ENCODE measurements at regions not wholly inside any gene's neighbourhood (a gene's known extent, or its start where the extent isn't known, plus 50 kb on each side); places are given as distances from the start of the nearest gene placed in this dataset.

GRCh38 chr5:22986281-22986680 is 133.1 kb upstream of the CDH12 start:
- no peak for DNase-seq

DNA sequence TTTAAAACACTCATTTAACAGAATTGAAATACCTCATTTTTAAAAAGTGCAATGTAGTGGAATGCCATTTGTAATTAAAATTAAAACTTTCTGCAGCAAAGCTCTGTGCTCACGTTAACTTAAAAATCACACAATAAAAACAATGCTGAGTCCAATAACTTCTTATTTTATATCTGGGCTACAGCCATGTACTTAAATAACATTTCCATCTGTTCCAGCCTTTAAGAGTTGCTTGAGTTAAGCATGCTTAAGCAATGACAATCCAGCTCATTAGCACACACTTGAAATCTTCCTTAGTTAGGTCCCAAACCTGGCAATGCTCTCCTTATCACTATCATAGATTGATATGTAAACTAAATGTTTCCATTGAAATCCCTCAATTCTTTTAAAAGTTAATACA is 132.3 kb upstream of the CDH12 start:
- no peak for DNase-seq

GRCh38 chr5:22970956-22971618 is 117.9 kb upstream of the CDH12 start:
- DNase-seq, result no peak

GRCh38 chr5:22970491-22970890 is 117.3 kb upstream of the CDH12 start:
- no peak for DNase-seq

GRCh38 chr5:22968386-22968785 is 115.2 kb upstream of the CDH12 start:
- DNase-seq, result no peak

DNA sequence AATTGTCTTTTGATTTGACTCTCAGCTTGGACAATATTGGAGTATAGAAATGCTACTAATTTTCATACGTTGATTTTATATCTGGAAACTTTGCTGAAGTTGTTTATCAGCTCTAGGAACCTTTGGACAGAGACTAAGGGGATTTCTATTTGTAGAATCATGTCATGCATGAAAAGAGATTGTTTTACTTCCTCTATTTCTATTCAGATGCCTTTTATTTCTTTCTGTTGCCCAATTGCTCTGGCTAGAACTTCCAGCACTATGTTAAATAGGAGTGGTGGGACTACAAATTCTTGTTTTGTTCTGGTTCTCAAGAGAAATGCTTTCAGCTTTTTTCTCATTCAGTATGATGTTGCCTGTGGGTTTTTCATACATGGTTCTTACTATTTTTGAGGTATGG is 112.8 kb upstream of the CDH12 start:
- DNase-seq, result no peak

DNA sequence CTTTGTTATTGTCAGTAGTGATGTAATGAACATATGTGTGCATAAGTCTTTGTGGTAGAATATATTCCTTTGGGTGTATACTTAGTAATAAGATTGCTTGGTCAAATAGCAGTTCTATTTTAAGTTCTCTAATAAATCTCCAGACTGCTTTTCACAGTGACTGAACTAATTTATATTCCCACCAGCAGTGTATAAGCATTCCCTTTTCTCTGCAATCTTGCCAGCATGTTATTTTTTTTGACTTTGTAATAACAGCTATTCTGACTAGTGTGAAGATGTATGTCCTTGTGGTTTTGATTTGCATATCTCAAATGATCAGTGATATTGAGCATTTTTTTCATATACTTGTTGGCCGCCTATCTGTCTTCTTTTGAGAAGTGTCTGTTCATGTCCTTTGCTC is 111.5 kb upstream of the CDH12 start:
- no peak for DNase-seq

GRCh38 chr5:22958462-22959262 is 105.5 kb upstream of the CDH12 start:
- no peak for DNase-seq

GRCh38 chr5:22947921-22948320 is 94.8 kb upstream of the CDH12 start:
- no peak for DNase-seq

DNA sequence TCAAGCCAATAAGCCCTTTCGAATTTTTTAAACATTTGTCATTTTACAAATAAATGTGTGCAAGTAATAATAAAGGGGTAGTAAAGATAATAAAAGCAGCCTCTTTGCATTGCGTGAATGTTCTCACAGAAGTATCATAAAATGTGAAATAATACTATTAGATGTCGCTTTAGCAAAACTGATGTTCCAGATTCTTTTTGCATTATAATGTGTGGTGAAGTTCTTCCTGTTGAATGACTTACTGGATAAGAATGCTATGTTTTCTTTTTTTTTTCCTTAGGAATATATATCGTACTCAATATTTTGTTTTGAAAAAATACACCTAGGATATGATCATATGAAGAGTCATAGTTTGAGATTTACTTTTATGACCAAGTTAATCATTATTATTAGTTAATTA is 85.2 kb upstream of the CDH12 start:
- DNase-seq, result no peak

- no peak for DNase-seq
Observed at GRCh38 chr5:22928821-22929482, 75.8 kb upstream of the CDH12 start.

DNA sequence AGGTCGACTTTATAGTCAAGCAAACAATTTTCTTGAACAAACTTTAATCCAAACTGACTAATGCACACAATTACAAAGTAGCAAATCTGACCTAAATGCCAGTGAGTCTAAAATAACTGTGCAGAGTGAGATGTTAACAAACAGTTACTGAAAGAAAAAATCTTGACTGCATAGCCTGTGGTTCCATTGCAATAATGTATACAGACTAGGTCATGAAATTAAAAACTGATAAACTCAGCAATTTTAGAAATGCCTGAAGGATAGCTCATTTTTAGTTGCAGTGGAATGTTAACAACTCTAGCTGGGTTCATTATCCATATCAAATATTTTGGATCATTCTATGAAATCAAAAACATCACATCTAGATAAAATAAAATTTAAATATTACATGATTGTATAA is 73.4 kb upstream of the CDH12 start:
- DNase-seq, result no peak

DNA sequence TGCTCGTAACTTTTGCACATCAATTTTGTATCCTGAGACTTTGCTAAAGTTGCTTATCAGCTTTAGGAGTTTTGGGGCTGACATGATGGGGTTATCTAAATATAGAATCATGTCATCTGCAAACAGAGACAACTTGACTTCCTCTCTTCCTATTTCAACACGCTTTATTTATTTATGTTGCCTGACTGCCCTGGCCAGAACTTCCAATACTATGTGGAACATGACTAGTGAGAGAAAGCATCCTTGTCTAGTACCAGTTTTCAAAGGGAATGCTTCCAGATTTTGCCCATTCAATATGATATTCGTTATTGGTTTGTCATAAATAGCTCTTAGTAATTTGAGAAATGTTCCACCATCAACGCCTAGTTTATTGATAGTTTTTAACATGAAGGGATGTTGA is 65.4 kb upstream of the CDH12 start:
- DNase-seq, result no peak

GRCh38 chr5:22916393-22916792 is 63.2 kb upstream of the CDH12 start:
- DNase-seq, result no peak

DNA sequence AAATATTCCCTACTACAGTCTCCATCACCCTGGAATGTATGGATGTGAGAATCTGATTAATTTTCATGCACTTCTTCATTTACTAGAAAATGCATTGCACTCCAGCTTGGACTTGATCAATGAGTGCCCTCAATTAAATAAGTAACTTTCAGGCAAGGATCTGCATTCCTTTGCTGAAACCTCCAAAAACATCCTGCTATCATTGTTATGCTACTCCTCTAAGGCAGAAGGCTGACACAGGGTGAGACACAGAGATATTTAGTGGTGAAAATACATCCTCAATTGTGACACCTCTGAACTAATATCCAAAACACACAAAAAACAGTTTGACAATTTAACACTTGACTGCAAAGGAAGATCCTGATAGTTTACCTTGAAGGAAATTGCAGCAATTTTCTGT is 57.9 kb upstream of the CDH12 start:
- DNase-seq, result no peak

- no peak for DNase-seq
Observed at GRCh38 chr5:22910523-22910922, 57.4 kb upstream of the CDH12 start.

GRCh38 chr5:22908586-22908985 is 55.4 kb upstream of the CDH12 start:
- DNase-seq, result no peak

- DNase-seq, result no peak
Observed at GRCh38 chr5:22908129-22908528, 55.0 kb upstream of the CDH12 start.
